GM19240 (cell line): ENCODE measurements at regions not wholly inside any gene's neighbourhood (a gene's known extent, or its start where the extent isn't known, plus 50 kb on each side); places are given as distances from the start of the nearest gene placed in this dataset.

Experiments
- DNase-seq: peaks from one replicate; pipeline ENCODE4 v3.0.0; 2011; ENCODE audit warnings: low spot score; ENCODE audit not compliant: insufficient read length

GRCh38 chr17:34712481-34713195, 133.3 kb downstream of the TMEM132E start:
- DNase-seq, result no peak

GRCh38 chr17:34711646-34712045, 132.3 kb downstream of the TMEM132E start:
- no peak for DNase-seq

- DNase-seq, result no peak
Measured at GRCh38 chr17:34710226-34710625, 130.8 kb downstream of the TMEM132E start.

GRCh38 chr17:34709158-34709754, 129.9 kb downstream of the TMEM132E start:
- no peak for DNase-seq

- no peak for DNase-seq
Measured at GRCh38 chr17:34706029-34706428, 126.6 kb downstream of the TMEM132E start.

- no peak for DNase-seq
Measured at GRCh38 chr17:34703533-34703932, 124.2 kb downstream of the TMEM132E start.

GRCh38 chr17:34699181-34699580, 119.8 kb downstream of the TMEM132E start:
- no peak for DNase-seq

GRCh38 chr17:34692920-34693319, 113.5 kb downstream of the TMEM132E start:
- DNase-seq, result no peak
